Endothelial cell of umbilical vein (primary cell): ENCODE measurements at regions not wholly inside any gene's neighbourhood (a gene's known extent, or its start where the extent isn't known, plus 50 kb on each side); places are given as distances from the start of the nearest gene placed in this dataset.

Source experiments
- CTCF ChIP-seq, 2 donors: IDR thresholded peaks; 1 replicate in 1 of 2; 2 replicates in 1 of 2; pipeline ENCODE4 v1.5.1; 2011; ENCODE audit warnings: low read length in 2 of 2, mild to moderate bottlenecking in 2 of 2, moderate library complexity in 2 of 2, control low read depth in 1 of 2, inconsistent platforms in 1 of 2, low read depth in 1 of 2; ENCODE audit not compliant: insufficient read depth in 1 of 2; ENCODE audit errors: extremely low read depth in 1 of 2
- POLR2AphosphoS5 ChIP-seq: IDR thresholded peaks from 2 replicates; pipeline ENCODE4 v1.6.1; 2012; ENCODE audit warnings: low read depth, mild to moderate bottlenecking, control low read depth, low read length, moderate library complexity; ENCODE audit not compliant: insufficient read depth

DNA sequence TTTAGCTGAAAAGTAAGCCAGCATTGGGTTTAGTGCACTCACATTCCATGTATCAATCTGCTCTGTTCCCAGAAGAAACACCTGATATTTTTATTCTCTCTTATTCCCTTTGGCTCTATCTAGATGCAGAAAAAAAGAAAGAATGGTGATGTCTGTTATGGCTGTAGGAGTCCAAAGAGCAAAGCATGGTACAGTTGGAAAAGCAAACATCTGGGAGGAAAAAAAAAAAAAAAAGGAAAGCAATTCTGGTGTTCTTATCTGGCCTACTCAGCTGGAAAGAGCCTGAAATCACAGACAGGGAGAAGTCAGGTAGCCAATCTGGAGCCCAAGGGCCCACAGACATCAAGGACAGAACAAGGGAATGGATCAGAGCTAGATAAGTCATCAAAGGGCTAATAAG, 293.9 kb downstream of the DUSP6 start:
- no peak for TF ChIP-seq CTCF (IDR thresholded peaks at IDR 0.05; ENCODE audit: extremely low read depth in 1 of 2, insufficient read depth in 1 of 2, low read depth in 1 of 2, low read length in 2 of 2)
- no peak for TF ChIP-seq POLR2AphosphoS5
